IMR-90 (cell line): ENCODE measurements at regions not wholly inside any gene's neighbourhood (a gene's known extent, or its start where the extent isn't known, plus 50 kb on each side); places are given as distances from the start of the nearest gene placed in this dataset.

ENCODE experiments used
- ATAC-seq: fragments of 200-7000 bp; cut with Tn5 transposase; 2 replicates; pipeline ENCODE4 v1.9.1; 2020; ENCODE audit warnings: low read depth, mild to moderate bottlenecking, moderate library complexity
- BruUV-seq: library from RNA; stranded (reverse); fragments of 400-500 nt; replicated peaks from 2 replicates; lab custom pipeline; 2021; lab: Mats Ljungman, UMichigan
- CTCF ChIA-PET: fragments of 300-600 bp; formaldehyde crosslinking; extraction: SDS; loops from one replicate; lab custom pipeline; 2021; ENCODE audit warnings: antibody characterized with exemption; lab: Yijun Ruan, JAX
- POLR2A ChIA-PET: fragments of 300-600 bp; sonication (Branson Sonifier 250); formaldehyde crosslinking; loops from one replicate; lab custom pipeline; 2022; ENCODE audit warnings: antibody characterized with exemption; ENCODE audit not compliant: unreplicated experiment; lab: Charles Lee
- DNase-seq: peaks from one replicate; pipeline ENCODE4 v3.0.0; 2013
- H2AFZ ChIP-seq: replicated peaks from 2 replicates; pipeline ENCODE3; 2013; ENCODE audit warnings: low read length, mild to moderate bottlenecking; ENCODE audit not compliant: poor library complexity
- H2AK5ac ChIP-seq: 2 replicates; pipeline ENCODE4 v1.6.1; 2013; ENCODE audit warnings: low read depth, low read length, inconsistent platforms
- H2AK9ac ChIP-seq: replicated peaks from 2 replicates; pipeline ENCODE3; 2013; ENCODE audit warnings: mild to moderate bottlenecking, low read depth, low read length, moderate library complexity; ENCODE audit not compliant: poor library complexity
- H2BK120ac ChIP-seq: 2 replicates; pipeline ENCODE4 v1.6.1; 2013; ENCODE audit warnings: low read depth, low read length, inconsistent platforms
- H2BK15ac ChIP-seq: 3 replicates; pipeline ENCODE4 v1.6.1; 2013; ENCODE audit warnings: low read depth, low read length, inconsistent platforms
- H2BK20ac ChIP-seq: 2 replicates; pipeline ENCODE4 v1.6.1; 2013; ENCODE audit warnings: low read depth, mild to moderate bottlenecking, inconsistent platforms, low read length, moderate library complexity
- H2BK5ac ChIP-seq: 2 replicates; pipeline ENCODE4 v1.6.1; 2013; ENCODE audit warnings: mild to moderate bottlenecking, low read depth, low read length, inconsistent platforms; ENCODE audit not compliant: poor library complexity, severe bottlenecking
- H3K14ac ChIP-seq: replicated peaks from 2 replicates; pipeline ENCODE4 v1.6.1; 2013; ENCODE audit warnings: low read depth, low read length, inconsistent platforms
- H3K18ac ChIP-seq: 2 replicates; pipeline ENCODE4 v1.6.1; 2013; ENCODE audit warnings: low read depth, low read length, control low read depth
- H3K23ac ChIP-seq: 2 replicates; pipeline ENCODE4 v1.6.1; 2013; ENCODE audit warnings: low read depth, low read length, inconsistent platforms
- H3K27ac ChIP-seq: 2 replicates; pipeline ENCODE4 v1.5.1; 2013; ENCODE audit warnings: mild to moderate bottlenecking, control low read depth, low read length; ENCODE audit not compliant: insufficient read depth
- H3K27me3 ChIP-seq: 2 replicates; pipeline ENCODE4 v1.6.1; 2013; ENCODE audit warnings: low read length; ENCODE audit not compliant: control insufficient read depth, insufficient read depth
- H3K36me3 ChIP-seq: 2 replicates; pipeline ENCODE4 v1.6.1; 2013; ENCODE audit warnings: low read length, mixed read lengths; ENCODE audit not compliant: control insufficient read depth, insufficient read depth
- H3K4ac ChIP-seq: 2 replicates; pipeline ENCODE4 v1.6.1; 2013; ENCODE audit warnings: low read depth, low read length, inconsistent platforms
- H3K4me1 ChIP-seq: 2 replicates; pipeline ENCODE4 v1.6.1; 2013; ENCODE audit warnings: low read length, mixed read lengths; ENCODE audit not compliant: control insufficient read depth, insufficient read depth
- H3K4me2 ChIP-seq: 2 replicates; pipeline ENCODE4 v1.6.1; 2013; ENCODE audit warnings: low read depth, mild to moderate bottlenecking, control low read depth, low read length, moderate library complexity
- H3K4me3 ChIP-seq: 2 replicates; pipeline ENCODE4 v1.5.1; 2013; ENCODE audit warnings: low read depth, mild to moderate bottlenecking, control low read depth, low read length, moderate library complexity; ENCODE audit not compliant: insufficient read depth
- H3K56ac ChIP-seq: 2 replicates; pipeline ENCODE4 v1.6.1; 2013; ENCODE audit warnings: low read length, inconsistent platforms; ENCODE audit not compliant: insufficient read depth; ENCODE audit errors: extremely low read depth
- H3K79me1 ChIP-seq, 2 experiments: 2 replicates each; pipeline ENCODE4 v1.6.1; 2013; ENCODE audit warnings: low read length in 2 of 2, inconsistent platforms in 1 of 2, low read depth in 1 of 2
- H3K9ac ChIP-seq: 2 replicates; pipeline ENCODE4 v1.6.1; 2013; ENCODE audit warnings: low read depth, low read length, control low read depth
- H3K9me1 ChIP-seq: 2 replicates; pipeline ENCODE4 v1.6.1; 2013; ENCODE audit warnings: low read length, inconsistent platforms; ENCODE audit not compliant: insufficient read depth
- H3K9me3 ChIP-seq: 2 replicates; pipeline ENCODE4 v1.6.1; 2013; ENCODE audit warnings: low read length; ENCODE audit not compliant: control insufficient read depth, insufficient read depth
- H4K20me1 ChIP-seq: 2 replicates; pipeline ENCODE4 v1.6.1; 2013; ENCODE audit warnings: low read length, inconsistent platforms; ENCODE audit not compliant: insufficient read depth
- H4K5ac ChIP-seq: 2 replicates; pipeline ENCODE4 v1.6.1; 2013; ENCODE audit warnings: mild to moderate bottlenecking, low read depth, low read length, control low read depth
- H4K8ac ChIP-seq, 2 experiments: 2 replicates each; pipeline ENCODE4 v1.6.1; 2013; ENCODE audit warnings: low read depth in 2 of 2, low read length in 2 of 2, control low read depth in 1 of 2, inconsistent platforms in 1 of 2
- H4K91ac ChIP-seq: 2 replicates; pipeline ENCODE4 v1.6.1; 2013; ENCODE audit warnings: low read depth, low read length, inconsistent platforms; ENCODE audit not compliant: insufficient read depth
- BHLHE40 ChIP-seq: fragments of 150-350 bp; IDR thresholded peaks from 2 replicates; pipeline ENCODE4 v1.6.1; 2016; ENCODE audit warnings: mild to moderate bottlenecking, low read depth, low read length
- CEBPB ChIP-seq: IDR thresholded peaks from 2 replicates; pipeline ENCODE4 v1.6.1; 2012; ENCODE audit warnings: low read depth, low read length, improper control_type of control experiment
- CHD1 ChIP-seq: IDR thresholded peaks from 2 replicates; pipeline ENCODE4 v1.6.1; 2012; ENCODE audit warnings: low read depth, low read length, improper control_type of control experiment
- ELK1 ChIP-seq: fragments of 150-350 bp; IDR thresholded peaks from 2 replicates; pipeline ENCODE4 v1.6.1; 2016; ENCODE audit warnings: low read depth, mild to moderate bottlenecking, low read length, moderate library complexity, borderline replicate concordance
- FOS ChIP-seq: fragments of 150-350 bp; IDR thresholded peaks from 2 replicates; pipeline ENCODE4 v1.6.1; 2016; ENCODE audit warnings: low read depth, low read length
- MAFK ChIP-seq: IDR thresholded peaks from 2 replicates; pipeline ENCODE4 v1.6.1; 2012; ENCODE audit warnings: low read depth, low read length, improper control_type of control experiment
- MXI1 ChIP-seq: IDR thresholded peaks from 2 replicates; pipeline ENCODE4 v1.6.1; 2012; ENCODE audit warnings: low read depth, mild to moderate bottlenecking, low read length, moderate library complexity, borderline replicate concordance
- NFE2L2 ChIP-seq: fragments of 150-350 bp; IDR thresholded peaks from 2 replicates; pipeline ENCODE4 v1.6.1; 2016; ENCODE audit warnings: low read depth, mild to moderate bottlenecking, low read length
- POLR2A ChIP-seq: IDR thresholded peaks from 2 replicates; pipeline ENCODE4 v1.6.1; 2012; ENCODE audit warnings: mild to moderate bottlenecking, low read depth, low read length
- RAD21 ChIP-seq: IDR thresholded peaks from 2 replicates; pipeline ENCODE4 v1.6.1; 2012; ENCODE audit warnings: low read length, improper control_type of control experiment
- RCOR1 ChIP-seq: IDR thresholded peaks from 2 replicates; pipeline ENCODE4 v1.6.1; 2012; ENCODE audit warnings: mild to moderate bottlenecking, low read length, improper control_type of control experiment; ENCODE audit not compliant: insufficient replicate concordance
- RFX5 ChIP-seq: IDR thresholded peaks from 2 replicates; pipeline ENCODE4 v1.8.0; 2012; ENCODE audit warnings: low read depth, mild to moderate bottlenecking, low read length, moderate library complexity
- SMC3 ChIP-seq: fragments of 150-350 bp; IDR thresholded peaks from 2 replicates; pipeline ENCODE4 v1.6.1; 2016; ENCODE audit warnings: low read depth, mild to moderate bottlenecking, antibody characterized with exemption, low read length, moderate library complexity
- WGBS, 2 experiments: methylation state at CpG; one replicate each; pipeline versions ENCODE4 v1.1.5 to v1.1.7; 2013; ENCODE audit warnings: missing lambda C conversion rate in 2 of 2; ENCODE audit not compliant: insufficient read length in 1 of 2; ENCODE audit errors: extremely low coverage in 2 of 2; 5-methylcytosine and 5-hydroxymethylcytosine counted together
- dilution Hi-C: fragments of 300-500 bp; cut with HindIII; formaldehyde crosslinking; loops from one replicate; pipeline ENCODE4 v1.14.3; 2018; ENCODE audit warnings: low sequenced_read_pairs; ENCODE audit not compliant: unreplicated experiment
- in situ Hi-C: fragments of 300-500 bp; cut with MboI; formaldehyde crosslinking; loops from 3 replicates; pipeline ENCODE4 v1.14.3; 2019; ENCODE audit warnings: low sequenced_read_pairs, inconsistent platforms, mixed read lengths
- intact Hi-C: fragments of 100-400 bp; cut with micrococcal nuclease; formaldehyde crosslinking; loops from 2 replicates; pipeline ENCODE4 v1.10.0; 2022

- Histone ChIP-seq H2AK9ac (no peak overlapping the region), H2BK15ac (peak overlapping the region; percentile 80; the same call in 1 of the 3 replicates), H3K56ac (no peak overlapping the region), H3K79me1 (no peaks in the 10 kb centered on the region), H4K20me1 (no peaks in the 10 kb centered on the region), H4K5ac (no peak overlapping the region), H3K18ac (no peak overlapping the region), H3K4me2 (no peak overlapping the region), H4K8ac (peak overlapping the region in 1 of 2 experiments; percentile 56; a peak in 1 of 4 replicates), H3K9me3 (0 out of 2 replicates have a peak, but pooled peaks cover 2% of the 10 kb centered on the region), H4K91ac (no peak overlapping the region), H3K36me3 (no peaks in the 10 kb centered on the region), H3K9me1 (no peaks in the 10 kb centered on the region), H3K4ac (peak overlapping the region; percentile 74; the same call in 1 of the 2 replicates), H3K14ac (no peak overlapping the region), H3K4me3 (no peak overlapping the region), H2BK5ac (no peak overlapping the region), H3K23ac (no peak overlapping the region), H2AFZ (no peak overlapping the region), H2BK120ac (0 out of 2 replicates have a peak overlapping the region, but pooled peaks have one; percentile 46), H3K27me3 (no peaks in the 10 kb centered on the region), H2BK20ac (no peak overlapping the region), H3K4me1 (no peaks in the 10 kb centered on the region), H3K9ac (no peak overlapping the region), H3K27ac (no peak overlapping the region), H2AK5ac (peak overlapping the region; percentile 84)
- CTCF ChIA-PET: no interaction called here
- POLR2A ChIA-PET: no interaction called here
- TF ChIP-seq ELK1: no peak
- TF ChIP-seq RCOR1: no peak
- TF ChIP-seq MAFK: no peak
- no peak for TF ChIP-seq BHLHE40
- TF ChIP-seq NFE2L2: no peak
- TF ChIP-seq CEBPB: peak; percentile 96
- no peak for TF ChIP-seq POLR2A
- no peak for TF ChIP-seq MXI1
- no peak for TF ChIP-seq RAD21
- TF ChIP-seq CHD1: no peak
- no peak for TF ChIP-seq SMC3
- TF ChIP-seq FOS: peak; percentile 36; the same call in 1 of the 2 replicates
- no peak for TF ChIP-seq RFX5
- no TSS peak for BruUV-seq
- dilution Hi-C loops (no loop called here), intact Hi-C loops (loop anchor here (10.0 kb wide), 1 partner anchor 1325 kb away; no protein-coding TSS in a partner anchor), in situ Hi-C loops (loop anchor here (25.0 kb wide), 1 partner anchor 1308 kb away; no protein-coding TSS in a partner anchor)
- WGBS, 2 experiments: 100% methylated on average over 2 of the region's 3 CpGs; no CpG with 5 or more reads in 1 of the 2 experiments
- ATAC-seq (no peak), DNase-seq (peak; percentile 72)
Observed at GRCh38 chr10:4519658-4520402, 306.2 kb upstream of the AKR1E2 start.
